ENCODE measurements at regions not wholly inside any gene's neighbourhood (a gene's known extent, or its start where the extent isn't known, plus 50 kb on each side); places are given as distances from the start of the nearest gene placed in this dataset.

- H3K4me1 ChIP-seq (replicated peaks in 1 of 4; ENCODE audit: control insufficient read depth in 3 of 4, insufficient read depth in 4 of 4, low read length in 3 of 4): no peaks in the 10 kb centered on the region
- H3K56ac ChIP-seq (replicated peaks; ENCODE audit: insufficient read length, low read depth, low read length): no peak overlapping the region
- no peak for TF ChIP-seq CTCF (IDR thresholded peaks at IDR 0.05; ENCODE audit: control extremely low read depth in 1 of 3, insufficient read depth in 1 of 3, low read depth in 1 of 3, low read length in 3 of 3)
- H3K4ac ChIP-seq (replicated peaks; ENCODE audit: insufficient read length, low read depth, low read length): no peak overlapping the region
- no peaks in the 10 kb centered on the region for H3K23me2 ChIP-seq (ENCODE audit: low read depth, low read length)
- POLR2A ChIA-PET (ENCODE audit: partially characterized antibody): no interaction called here
- H4K20me1 ChIP-seq (replicated peaks in 1 of 2; ENCODE audit: control insufficient read depth in 1 of 2, insufficient read depth in 2 of 2, low read length in 2 of 2): no peaks in the 10 kb centered on the region
- H3K23ac ChIP-seq (ENCODE audit: insufficient read length): no peak overlapping the region
- H2BK5ac ChIP-seq (ENCODE audit: low read depth, low read length): no peak overlapping the region
- no peak overlapping the region for H2BK15ac ChIP-seq (ENCODE audit: low read length)
- no peak overlapping the region for H3K14ac ChIP-seq (ENCODE audit: insufficient read length)
- H3K79me1 ChIP-seq (ENCODE audit: low read depth, low read length): no peaks in the 10 kb centered on the region
- no peak overlapping the region for H3K9ac ChIP-seq (replicated peaks in 1 of 4; ENCODE audit: extremely low read depth in 1 of 4, low read depth in 3 of 4, low read length in 3 of 4)
- H3K27me3 ChIP-seq (replicated peaks in 1 of 4; ENCODE audit: control insufficient read depth in 3 of 4, extremely low read depth in 1 of 4, insufficient read depth in 3 of 4, low read length in 3 of 4): no peaks in the 10 kb centered on the region
- no peak overlapping the region for H3K18ac ChIP-seq (ENCODE audit: extremely low read depth, low read length)
- no peak overlapping the region for H4K8ac ChIP-seq (ENCODE audit: extremely low read depth, insufficient read depth, low read length)
- FAIRE-seq (no peak), DNase-seq (ENCODE audit: low read depth in 1 of 2, low spot score in 2 of 2) (no peak)
- no peak overlapping the region for H4K5ac ChIP-seq (ENCODE audit: insufficient read length, low read depth, low read length)
- no peak overlapping the region for H3K4me2 ChIP-seq (ENCODE audit: insufficient read depth in 1 of 2, low read depth in 2 of 2, low read length in 2 of 2)
- H3K4me3 ChIP-seq (ENCODE audit: extremely low read depth in 1 of 4, insufficient read depth in 2 of 4, low read depth in 3 of 4, low read length in 4 of 4): no peak overlapping the region
- 89% methylated on average over 6 of the region's 6 CpGs; no CpG with 5 or more reads in 1 of the 2 experiments for WGBS, 2 experiments (ENCODE audit: extremely low coverage in 1 of 2, insufficient coverage in 1 of 2, insufficient read length in 1 of 2, insufficient replicate concordance in 2 of 2, low coverage in 1 of 2, low lambda C conversion rate in 2 of 2, missing lambda C conversion rate in 1 of 2)
- no peak overlapping the region for H3K27ac ChIP-seq (ENCODE audit: low read depth, low read length)
- CTCF ChIA-PET (ENCODE audit: partially characterized antibody): interaction anchor here (1.3 kb wide), 1 partner anchor 30 kb away, joined by 4 read pairs; no protein-coding TSS in a partner anchor
- no peak overlapping the region for H2AK5ac ChIP-seq (ENCODE audit: low read depth, low read length)
- H2AFZ ChIP-seq (ENCODE audit: low read length): 0 out of 2 replicates have a peak overlapping the region, but pooled peaks have one; percentile 9
- H2BK12ac ChIP-seq (ENCODE audit: low read depth, low read length): no peak overlapping the region
- H3K9me3 ChIP-seq (ENCODE audit: insufficient read depth in 2 of 2, low read depth in 1 of 2, low read length in 1 of 2): no peaks in the 10 kb centered on the region; a peak in 1 of 4 replicates
- no peak overlapping the region for H2BK20ac ChIP-seq (ENCODE audit: low read length)
- H3K36me3 ChIP-seq (ENCODE audit: control insufficient read depth in 2 of 4, insufficient read depth in 4 of 4, low read length in 3 of 4): no peaks in the 10 kb centered on the region
- H2BK120ac ChIP-seq (replicated peaks; ENCODE audit: low read depth, low read length): no peak overlapping the region
- H4K91ac ChIP-seq (replicated peaks; ENCODE audit: insufficient read length, low read length): no peak overlapping the region
- no peaks in the 10 kb centered on the region for H3K79me2 ChIP-seq (ENCODE audit: control insufficient read depth in 1 of 2, insufficient read depth in 2 of 2, low read length in 2 of 2)
These were observed 97.2 kb upstream of the TNFAIP3 start for GRCh38 chr6:137769797-137770362.

Measured in H1 (cell line).